GM23338 (cell line): ENCODE measurements at regions not wholly inside any gene's neighbourhood (a gene's known extent, or its start where the extent isn't known, plus 50 kb on each side); places are given as distances from the start of the nearest gene placed in this dataset.

Experiments
- ATAC-seq: fragments of 200-7000 bp; cut with Tn5 transposase; 3 replicates; pipeline ENCODE4 v1.9.1; 2020
- DNase-seq: peaks from one replicate; pipeline ENCODE4 v3.0.0-alpha.2; 2015; ENCODE audit warnings: low spot score
- H2AFZ ChIP-seq: fragments of 200-600 bp; sonication (generic); 2 replicates; pipeline ENCODE4 v1.8.0; 2016; ENCODE audit warnings: antibody characterized with exemption, mild to moderate bottlenecking, moderate library complexity
- H3F3A ChIP-seq: fragments of 200-600 bp; sonication (generic); replicated peaks from 2 replicates; pipeline ENCODE4 v1.8.0; 2017; ENCODE audit warnings: antibody characterized with exemption, mixed run types, low read depth
- H3K27ac ChIP-seq: fragments of 200-600 bp; sonication (generic); 2 replicates; pipeline ENCODE4 v1.6.1; 2016; ENCODE audit warnings: low read depth
- H3K27me3 ChIP-seq: fragments of 200-600 bp; sonication (generic); 2 replicates; pipeline ENCODE4 v1.8.0; 2016; ENCODE audit warnings: mild to moderate bottlenecking, mixed run types, moderate library complexity; ENCODE audit not compliant: insufficient read depth
- H3K36me3 ChIP-seq: fragments of 200-600 bp; sonication (generic); 2 replicates; pipeline ENCODE4 v1.8.0; 2016; ENCODE audit warnings: mild to moderate bottlenecking; ENCODE audit not compliant: insufficient read depth
- H3K4me1 ChIP-seq: fragments of 200-600 bp; sonication (generic); 2 replicates; pipeline ENCODE4 v1.8.0; 2016; ENCODE audit warnings: mild to moderate bottlenecking, moderate library complexity; ENCODE audit not compliant: insufficient read depth
- H3K4me2 ChIP-seq: fragments of 200-600 bp; sonication (generic); 2 replicates; pipeline ENCODE4 v1.7.1; 2017; ENCODE audit warnings: mixed run types
- H3K4me3 ChIP-seq: fragments of 200-600 bp; sonication (generic); 2 replicates; pipeline ENCODE4 v1.6.1; 2016; ENCODE audit warnings: mixed run types
- H3K79me2 ChIP-seq: fragments of 200-600 bp; sonication (generic); replicated peaks from 2 replicates; pipeline ENCODE4 v1.8.0; 2017; ENCODE audit warnings: mild to moderate bottlenecking; ENCODE audit not compliant: insufficient read depth
- H3K9me2 ChIP-seq: fragments of 200-600 bp; sonication (generic); 2 replicates; pipeline ENCODE4 v1.8.0; 2017; ENCODE audit not compliant: insufficient read depth
- H4K20me1 ChIP-seq: fragments of 200-600 bp; sonication (generic); replicated peaks from 2 replicates; pipeline ENCODE4 v1.8.0; 2017; ENCODE audit warnings: mild to moderate bottlenecking; ENCODE audit not compliant: insufficient read depth
- H3K27ac Mint-ChIP-seq: 2 replicates; pipeline ENCODE4 v1.8.0; 2020; ENCODE audit warnings: inconsistent platforms, mild to moderate bottlenecking, moderate library complexity, mixed read lengths
- H3K27me3 Mint-ChIP-seq: 3 replicates; pipeline ENCODE4 v1.8.0; 2022; ENCODE audit warnings: low read depth, mild to moderate bottlenecking, moderate library complexity, mixed read lengths, inconsistent platforms; ENCODE audit not compliant: insufficient read depth, poor library complexity
- H3K36me3 Mint-ChIP-seq: 3 replicates; pipeline ENCODE4 v1.8.0; 2021; ENCODE audit warnings: low read depth, mild to moderate bottlenecking, inconsistent platforms, moderate library complexity, mixed read lengths
- H3K4me1 Mint-ChIP-seq: 3 replicates; pipeline ENCODE4 v1.8.0; 2020; ENCODE audit warnings: mild to moderate bottlenecking, inconsistent platforms, mixed read lengths
- H3K4me3 Mint-ChIP-seq: 3 replicates; pipeline ENCODE4 v1.8.0; 2021; ENCODE audit warnings: moderate library complexity, mild to moderate bottlenecking, inconsistent platforms, mixed read lengths
- H3K9me3 Mint-ChIP-seq: 3 replicates; pipeline ENCODE4 v1.8.0; 2020; ENCODE audit warnings: moderate library complexity, mild to moderate bottlenecking, inconsistent platforms, mixed read lengths
- CREB1 ChIP-seq: fragments of 250-450 bp; sonication (Bioruptor Pico); IDR thresholded peaks from 2 replicates; pipeline ENCODE4 v1.5.0; 2020; ENCODE audit warnings: low read depth, mild to moderate bottlenecking, moderate library complexity
- EZH2 ChIP-seq: fragments of 200-600 bp; sonication (generic); IDR thresholded peaks from one replicate; pipeline ENCODE4 v1.8.0; 2017; ENCODE audit warnings: antibody characterized with exemption, mild to moderate bottlenecking, low read depth; ENCODE audit not compliant: unreplicated experiment
- EZH2phosphoT487 ChIP-seq: fragments of 200-600 bp; sonication (generic); IDR thresholded peaks from one replicate; pipeline ENCODE4 v1.8.1; 2018; ENCODE audit warnings: antibody characterized with exemption; ENCODE audit not compliant: unreplicated experiment
- JUNB ChIP-seq: IDR thresholded peaks from one replicate; pipeline ENCODE4 v1.6.1; 2016; ENCODE audit warnings: antibody characterized with exemption; ENCODE audit not compliant: unreplicated experiment
- NANOG ChIP-seq: IDR thresholded peaks from 2 replicates; pipeline ENCODE4 v1.6.1; 2016; ENCODE audit warnings: antibody characterized with exemption, borderline replicate concordance
- STAT1 ChIP-seq: IDR thresholded peaks from one replicate; pipeline ENCODE4 v1.6.1; 2016; ENCODE audit warnings: antibody characterized with exemption; ENCODE audit not compliant: unreplicated experiment
- ZNF331 ChIP-seq: fragments of 250-450 bp; sonication (Bioruptor Pico); IDR thresholded peaks from 2 replicates; pipeline ENCODE4 v1.5.0; 2020; ENCODE audit warnings: low read depth, mild to moderate bottlenecking, moderate library complexity
- TF ChIP-seq, protein P1 (sequence below), 2 experiments: fragments of 200-600 bp in 1 of 2; sonication (generic) in 1 of 2; conservative IDR thresholded peaks; 2 replicates each; pipeline versions ENCODE4 v1.5.1 to v1.6.1; 2016 to 2017; ENCODE audit warnings: antibody characterized with exemption in 2 of 2, low read depth in 2 of 2, mild to moderate bottlenecking in 2 of 2, moderate library complexity in 1 of 2
- TF ChIP-seq, protein P2 (sequence below): IDR thresholded peaks from one replicate; pipeline ENCODE4 v1.6.1; 2018; ENCODE audit warnings: antibody characterized with exemption; ENCODE audit not compliant: unreplicated experiment

GRCh38 chr1:29574871-29575270 is 338.5 kb downstream of the PTPRU start (continued):
- TF ChIP-seq, protein P1, sequence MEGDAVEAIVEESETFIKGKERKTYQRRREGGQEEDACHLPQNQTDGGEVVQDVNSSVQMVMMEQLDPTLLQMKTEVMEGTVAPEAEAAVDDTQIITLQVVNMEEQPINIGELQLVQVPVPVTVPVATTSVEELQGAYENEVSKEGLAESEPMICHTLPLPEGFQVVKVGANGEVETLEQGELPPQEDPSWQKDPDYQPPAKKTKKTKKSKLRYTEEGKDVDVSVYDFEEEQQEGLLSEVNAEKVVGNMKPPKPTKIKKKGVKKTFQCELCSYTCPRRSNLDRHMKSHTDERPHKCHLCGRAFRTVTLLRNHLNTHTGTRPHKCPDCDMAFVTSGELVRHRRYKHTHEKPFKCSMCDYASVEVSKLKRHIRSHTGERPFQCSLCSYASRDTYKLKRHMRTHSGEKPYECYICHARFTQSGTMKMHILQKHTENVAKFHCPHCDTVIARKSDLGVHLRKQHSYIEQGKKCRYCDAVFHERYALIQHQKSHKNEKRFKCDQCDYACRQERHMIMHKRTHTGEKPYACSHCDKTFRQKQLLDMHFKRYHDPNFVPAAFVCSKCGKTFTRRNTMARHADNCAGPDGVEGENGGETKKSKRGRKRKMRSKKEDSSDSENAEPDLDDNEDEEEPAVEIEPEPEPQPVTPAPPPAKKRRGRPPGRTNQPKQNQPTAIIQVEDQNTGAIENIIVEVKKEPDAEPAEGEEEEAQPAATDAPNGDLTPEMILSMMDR (conservative IDR thresholded peaks at IDR 0.05; ENCODE audit: low read depth in 2 of 2): no peak
- no peak for TF ChIP-seq EZH2

GRCh38 chr1:29569971-29570634 is 333.8 kb downstream of the PTPRU start:
- H3K4me3 ChIP-seq: no peak overlapping the region
- Mint-ChIP-seq H3K27ac (no peak overlapping the region), H3K4me1 (no peaks in the 10 kb centered on the region), H3K9me3 (peaks cover 30% of the 10 kb centered on the region), H3K27me3 (peaks cover 4% of the 10 kb centered on the region), H3K4me3 (no peak overlapping the region), H3K36me3 (peaks cover 3% of the 10 kb centered on the region; the same call in 1 of the 3 replicates)
- no peak for ATAC-seq
- H3K79me2 ChIP-seq: no peaks in the 10 kb centered on the region
- H3F3A ChIP-seq: no peaks in the 10 kb centered on the region
- H3K36me3 ChIP-seq: no peaks in the 10 kb centered on the region
- TF ChIP-seq ZNF331 (CRISPR knock-in tag) (no peak), CREB1 (CRISPR knock-in tag) (no peak), STAT1 (no peak), JUNB (no peak), NANOG (no peak), EZH2phosphoT487 (no peak)
- TF ChIP-seq, protein P2, sequence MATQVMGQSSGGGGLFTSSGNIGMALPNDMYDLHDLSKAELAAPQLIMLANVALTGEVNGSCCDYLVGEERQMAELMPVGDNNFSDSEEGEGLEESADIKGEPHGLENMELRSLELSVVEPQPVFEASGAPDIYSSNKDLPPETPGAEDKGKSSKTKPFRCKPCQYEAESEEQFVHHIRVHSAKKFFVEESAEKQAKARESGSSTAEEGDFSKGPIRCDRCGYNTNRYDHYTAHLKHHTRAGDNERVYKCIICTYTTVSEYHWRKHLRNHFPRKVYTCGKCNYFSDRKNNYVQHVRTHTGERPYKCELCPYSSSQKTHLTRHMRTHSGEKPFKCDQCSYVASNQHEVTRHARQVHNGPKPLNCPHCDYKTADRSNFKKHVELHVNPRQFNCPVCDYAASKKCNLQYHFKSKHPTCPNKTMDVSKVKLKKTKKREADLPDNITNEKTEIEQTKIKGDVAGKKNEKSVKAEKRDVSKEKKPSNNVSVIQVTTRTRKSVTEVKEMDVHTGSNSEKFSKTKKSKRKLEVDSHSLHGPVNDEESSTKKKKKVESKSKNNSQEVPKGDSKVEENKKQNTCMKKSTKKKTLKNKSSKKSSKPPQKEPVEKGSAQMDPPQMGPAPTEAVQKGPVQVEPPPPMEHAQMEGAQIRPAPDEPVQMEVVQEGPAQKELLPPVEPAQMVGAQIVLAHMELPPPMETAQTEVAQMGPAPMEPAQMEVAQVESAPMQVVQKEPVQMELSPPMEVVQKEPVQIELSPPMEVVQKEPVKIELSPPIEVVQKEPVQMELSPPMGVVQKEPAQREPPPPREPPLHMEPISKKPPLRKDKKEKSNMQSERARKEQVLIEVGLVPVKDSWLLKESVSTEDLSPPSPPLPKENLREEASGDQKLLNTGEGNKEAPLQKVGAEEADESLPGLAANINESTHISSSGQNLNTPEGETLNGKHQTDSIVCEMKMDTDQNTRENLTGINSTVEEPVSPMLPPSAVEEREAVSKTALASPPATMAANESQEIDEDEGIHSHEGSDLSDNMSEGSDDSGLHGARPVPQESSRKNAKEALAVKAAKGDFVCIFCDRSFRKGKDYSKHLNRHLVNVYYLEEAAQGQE: no peak
- TF ChIP-seq, protein P1 (conservative IDR thresholded peaks at IDR 0.05; ENCODE audit: low read depth in 2 of 2): no peak
- no peak overlapping the region for H2AFZ ChIP-seq
- no peaks in the 10 kb centered on the region for H3K9me2 ChIP-seq
- H4K20me1 ChIP-seq: no peaks in the 10 kb centered on the region
- no peaks in the 10 kb centered on the region for H3K4me1 ChIP-seq
- H3K27me3 ChIP-seq: no peaks in the 10 kb centered on the region
- H3K27ac ChIP-seq: no peak overlapping the region
- no peak overlapping the region for H3K4me2 ChIP-seq
- DNase-seq: no peak
